Liver (tissue), 3 donors: ENCODE measurements at regions not wholly inside any gene's neighbourhood (a gene's known extent, or its start where the extent isn't known, plus 50 kb on each side); places are given as distances from the start of the nearest gene placed in this dataset.

ENCODE experiments used
- ATF3 ChIP-seq: IDR thresholded peaks from 2 replicates; pipeline ENCODE4 v1.6.1; 2016; ENCODE audit warnings: antibody characterized with exemption
- CTCF ChIP-seq: fragments of 150-350 bp; IDR thresholded peaks from 2 replicates; pipeline ENCODE4 v1.5.1; 2017; ENCODE audit warnings: improper control_type of control experiment, low read depth, low read length; ENCODE audit not compliant: missing input control
- EGR1 ChIP-seq, 2 donors: IDR thresholded peaks; 2 replicates each; pipeline ENCODE4 v1.6.1; 2016 to 2018; ENCODE audit warnings: antibody characterized with exemption in 2 of 2, low read depth in 2 of 2
- GABPA ChIP-seq, 2 donors: IDR thresholded peaks in 1 of 2; conservative IDR thresholded peaks in 1 of 2; 2 replicates each; pipeline ENCODE4 v1.6.1; 2016; ENCODE audit warnings: antibody characterized with exemption in 2 of 2, mild to moderate bottlenecking in 1 of 2, moderate library complexity in 1 of 2
- HNF4G ChIP-seq: IDR thresholded peaks from 2 replicates; pipeline ENCODE4 v1.6.1; 2016; ENCODE audit warnings: antibody characterized with exemption
- JUND ChIP-seq, 2 donors: IDR thresholded peaks; 2 replicates each; pipeline ENCODE4 v1.6.1; 2016; ENCODE audit warnings: antibody characterized with exemption in 2 of 2
- MAX ChIP-seq: IDR thresholded peaks from 2 replicates; pipeline ENCODE4 v1.6.1; 2016; ENCODE audit warnings: antibody characterized with exemption
- NR2F2 ChIP-seq: IDR thresholded peaks from 2 replicates; pipeline ENCODE4 v1.6.1; 2016; ENCODE audit warnings: antibody characterized with exemption
- RAD21 ChIP-seq, 2 donors: IDR thresholded peaks; 2 replicates each; pipeline ENCODE4 v1.6.1; 2016; ENCODE audit warnings: antibody characterized with exemption in 2 of 2, mild to moderate bottlenecking in 2 of 2
- SP1 ChIP-seq: IDR thresholded peaks from 2 replicates; pipeline ENCODE4 v1.6.1; 2018; ENCODE audit warnings: antibody characterized with exemption, mild to moderate bottlenecking
- TAF1 ChIP-seq: conservative IDR thresholded peaks from 2 replicates; pipeline ENCODE4 v1.6.1; 2016; ENCODE audit warnings: antibody characterized with exemption, mild to moderate bottlenecking
- YY1 ChIP-seq: IDR thresholded peaks from 2 replicates; pipeline ENCODE4 v1.6.1; 2016; ENCODE audit warnings: antibody characterized with exemption, mild to moderate bottlenecking
- TF ChIP-seq, protein P1 (sequence below): IDR thresholded peaks from 2 replicates; pipeline ENCODE4 v1.6.1; 2016; ENCODE audit warnings: antibody characterized with exemption
- donor health status: healthy.
- donor health status: healthy.

DNA sequence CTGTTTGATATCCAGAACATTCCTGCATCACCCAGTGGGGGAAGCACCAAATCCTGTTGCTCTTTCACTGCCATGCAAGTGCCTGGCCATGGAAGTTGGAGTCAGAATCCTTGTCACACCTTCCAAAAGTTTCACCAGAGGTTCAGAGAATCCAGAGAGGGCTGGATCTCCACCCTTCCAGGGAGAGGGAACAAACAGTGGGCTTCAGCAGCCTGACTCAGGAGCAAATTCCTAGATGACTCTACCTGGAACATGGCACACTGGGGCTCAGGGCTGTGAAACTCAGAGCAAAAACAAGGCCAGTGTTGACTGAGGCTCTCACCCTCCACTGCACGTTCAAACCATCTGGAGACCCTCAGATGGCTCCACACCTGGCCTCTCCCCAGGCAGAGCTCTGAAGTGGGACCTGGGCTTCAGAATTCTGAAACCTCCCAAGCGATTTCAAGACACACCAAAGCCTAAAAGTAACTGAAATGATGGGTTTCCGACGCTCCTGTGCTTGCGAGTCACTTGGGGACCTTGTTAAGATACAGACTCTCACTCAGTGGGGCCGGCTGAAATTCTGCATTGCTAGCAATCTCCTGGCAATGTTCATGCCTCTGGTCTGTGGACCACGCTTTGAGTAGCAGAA lies 205.9 kb downstream of the AUH start:
- TF ChIP-seq EGR1 (IDR thresholded peaks at IDR 0.05; ENCODE audit: low read depth in 2 of 2) = no peak
- no peak for TF ChIP-seq CTCF
- no peak for TF ChIP-seq RAD21 (IDR thresholded peaks at IDR 0.05)
- TF ChIP-seq YY1 = no peak
- no peak for TF ChIP-seq JUND (IDR thresholded peaks at IDR 0.05)
- no peak for TF ChIP-seq GABPA (IDR thresholded peaks at IDR 0.05 in 1 of 2, conservative IDR thresholded peaks at IDR 0.05 in 1 of 2)
- TF ChIP-seq, protein P1, sequence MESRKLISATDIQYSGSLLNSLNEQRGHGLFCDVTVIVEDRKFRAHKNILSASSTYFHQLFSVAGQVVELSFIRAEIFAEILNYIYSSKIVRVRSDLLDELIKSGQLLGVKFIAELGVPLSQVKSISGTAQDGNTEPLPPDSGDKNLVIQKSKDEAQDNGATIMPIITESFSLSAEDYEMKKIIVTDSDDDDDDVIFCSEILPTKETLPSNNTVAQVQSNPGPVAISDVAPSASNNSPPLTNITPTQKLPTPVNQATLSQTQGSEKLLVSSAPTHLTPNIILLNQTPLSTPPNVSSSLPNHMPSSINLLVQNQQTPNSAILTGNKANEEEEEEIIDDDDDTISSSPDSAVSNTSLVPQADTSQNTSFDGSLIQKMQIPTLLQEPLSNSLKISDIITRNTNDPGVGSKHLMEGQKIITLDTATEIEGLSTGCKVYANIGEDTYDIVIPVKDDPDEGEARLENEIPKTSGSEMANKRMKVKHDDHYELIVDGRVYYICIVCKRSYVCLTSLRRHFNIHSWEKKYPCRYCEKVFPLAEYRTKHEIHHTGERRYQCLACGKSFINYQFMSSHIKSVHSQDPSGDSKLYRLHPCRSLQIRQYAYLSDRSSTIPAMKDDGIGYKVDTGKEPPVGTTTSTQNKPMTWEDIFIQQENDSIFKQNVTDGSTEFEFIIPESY = no peak
- no peak for TF ChIP-seq SP1
- no peak for TF ChIP-seq HNF4G
- TF ChIP-seq ATF3 = no peak
- TF ChIP-seq MAX = no peak
- TF ChIP-seq NR2F2 = no peak
- no peak for TF ChIP-seq TAF1
